NB4 (cell line): ENCODE measurements at regions not wholly inside any gene's neighbourhood (a gene's known extent, or its start where the extent isn't known, plus 50 kb on each side); places are given as distances from the start of the nearest gene placed in this dataset.

ENCODE experiments used
- CTCF ChIP-seq: IDR thresholded peaks from one replicate; pipeline ENCODE4 v1.5.1; 2012; ENCODE audit warnings: low read depth, low read length
- MAX ChIP-seq: IDR thresholded peaks from 2 replicates; pipeline ENCODE4 v1.6.1; 2011; ENCODE audit warnings: low read depth, low read length
- MYC ChIP-seq: IDR thresholded peaks from 2 replicates; pipeline ENCODE4 v1.6.1; 2011; ENCODE audit warnings: low read depth, low read length
- POLR2A ChIP-seq: IDR thresholded peaks from 2 replicates; pipeline ENCODE4 v1.6.1; 2011; ENCODE audit warnings: mild to moderate bottlenecking; ENCODE audit not compliant: insufficient read length; ENCODE audit errors: extremely low read depth

- TF ChIP-seq MAX = no peak
- no peak for TF ChIP-seq CTCF
- TF ChIP-seq MYC = no peak
- TF ChIP-seq POLR2A = no peak
These were observed 310.1 kb upstream of the RASGEF1B start for GRCh38 chr4:81781799-81782198.
